ENCODE measurements at regions not wholly inside any gene's neighbourhood (a gene's known extent, or its start where the extent isn't known, plus 50 kb on each side); places are given as distances from the start of the nearest gene placed in this dataset.
"Not testable (repeated sequence)": the region's sequence is repeated elsewhere in the genome, so short reads cannot be mapped to it uniquely, and the experiment has no call there.

- no peaks in the 10 kb centered on the region for H3K9me3 ChIP-seq (ENCODE audit: control insufficient read depth, insufficient read depth, low read length)
Measured at GRCh38 chr3:193168931-193169330, 72.1 kb upstream of the PLAAT1 start.

GRCh38 chr3:193174140-193174539 lies 66.9 kb upstream of the PLAAT1 start:
- no peak for TF ChIP-seq CTCF (IDR thresholded peaks at IDR 0.05; ENCODE audit: low read depth, low read length, poor library complexity, severe bottlenecking)
- TF ChIP-seq EZH2phosphoT487 (IDR thresholded peaks at IDR 0.05; ENCODE audit: borderline replicate concordance, low read length), result no peak
- no peaks in the 10 kb centered on the region for H3K9me3 ChIP-seq (ENCODE audit: control insufficient read depth, insufficient read depth, low read length)
- H3K27ac ChIP-seq (ENCODE audit: low read depth, low read length), result no peak overlapping the region
- H4K20me1 ChIP-seq (ENCODE audit: control insufficient read depth, insufficient read depth, low read depth, low read length), result no peaks in the 10 kb centered on the region
- no peaks in the 10 kb centered on the region for H3K4me1 ChIP-seq (ENCODE audit: control insufficient read depth, low read length)
- no peaks in the 10 kb centered on the region for H3K27me3 ChIP-seq (ENCODE audit: control insufficient read depth, low read length)
- H3K9me2 ChIP-seq (replicated peaks; ENCODE audit: control insufficient read depth, low read length), result no peaks in the 10 kb centered on the region
- no peak overlapping the region for H3K4me3 ChIP-seq (ENCODE audit: low read length)
- H3K4me2 ChIP-seq (ENCODE audit: low read length), result no peak overlapping the region
- H3F3A ChIP-seq (ENCODE audit: control insufficient read depth, insufficient read depth), result no peaks in the 10 kb centered on the region
- H3K36me3 ChIP-seq (ENCODE audit: control insufficient read depth, low read length), result no peaks in the 10 kb centered on the region
- no peaks in the 10 kb centered on the region for H3K79me2 ChIP-seq (ENCODE audit: control insufficient read depth, low read length)

More at GRCh38 chr3:193168931-193169330, 72.1 kb upstream of the PLAAT1 start:
- H3K79me2 ChIP-seq (ENCODE audit: control insufficient read depth, low read length), result no peaks in the 10 kb centered on the region
- no peaks in the 10 kb centered on the region for H3K4me1 ChIP-seq (ENCODE audit: control insufficient read depth, low read length)
- no peaks in the 10 kb centered on the region for H3K27me3 ChIP-seq (ENCODE audit: control insufficient read depth, low read length)
- no peaks in the 10 kb centered on the region for H3F3A ChIP-seq (ENCODE audit: control insufficient read depth, insufficient read depth)
- no peaks in the 10 kb centered on the region for H3K9me2 ChIP-seq (replicated peaks; ENCODE audit: control insufficient read depth, low read length)
- H3K4me2 ChIP-seq (ENCODE audit: low read length), result no peak overlapping the region
- H4K20me1 ChIP-seq (ENCODE audit: control insufficient read depth, insufficient read depth, low read depth, low read length), result no peaks in the 10 kb centered on the region
- H3K27ac ChIP-seq (ENCODE audit: low read depth, low read length), result no peak overlapping the region
- no peak for TF ChIP-seq EZH2phosphoT487 (IDR thresholded peaks at IDR 0.05; ENCODE audit: borderline replicate concordance, low read length)
- no peak for TF ChIP-seq CTCF (IDR thresholded peaks at IDR 0.05; ENCODE audit: low read depth, low read length, poor library complexity, severe bottlenecking)
- H3K4me3 ChIP-seq (ENCODE audit: low read length), result no peak overlapping the region
- no peaks in the 10 kb centered on the region for H3K36me3 ChIP-seq (ENCODE audit: control insufficient read depth, low read length)

- not testable (repeated sequence) for H4K20me1 ChIP-seq (ENCODE audit: control insufficient read depth, insufficient read depth, low read depth, low read length); H3K4me3 ChIP-seq (ENCODE audit: low read length); H3K9me2 ChIP-seq (replicated peaks; ENCODE audit: control insufficient read depth, low read length); H3K27me3 ChIP-seq (ENCODE audit: control insufficient read depth, low read length); H3K4me1 ChIP-seq (ENCODE audit: control insufficient read depth, low read length); H3K27ac ChIP-seq (ENCODE audit: low read depth, low read length); H3K79me2 ChIP-seq (ENCODE audit: control insufficient read depth, low read length); H3K36me3 ChIP-seq (ENCODE audit: control insufficient read depth, low read length); H3F3A ChIP-seq (ENCODE audit: control insufficient read depth, insufficient read depth); H3K9me3 ChIP-seq (ENCODE audit: control insufficient read depth, insufficient read depth, low read length); H3K4me2 ChIP-seq (ENCODE audit: low read length)
Measured at GRCh38 chr3:193179332-193180012, 61.5 kb upstream of the PLAAT1 start.

GRCh38 chr3:193187070-193187722 lies 53.8 kb upstream of the PLAAT1 start:
- Histone ChIP-seq H3K9me2 (replicated peaks; ENCODE audit: control insufficient read depth, low read length) (no peaks in the 10 kb centered on the region), H3K79me2 (ENCODE audit: control insufficient read depth, low read length) (no peaks in the 10 kb centered on the region), H4K20me1 (ENCODE audit: control insufficient read depth, insufficient read depth, low read depth, low read length) (no peaks in the 10 kb centered on the region), H3K4me1 (ENCODE audit: control insufficient read depth, low read length) (no peaks in the 10 kb centered on the region), H3K36me3 (ENCODE audit: control insufficient read depth, low read length) (no peaks in the 10 kb centered on the region), H3K27me3 (ENCODE audit: control insufficient read depth, low read length) (no peaks in the 10 kb centered on the region), H3K9me3 (ENCODE audit: control insufficient read depth, insufficient read depth, low read length) (no peaks in the 10 kb centered on the region), H3F3A (ENCODE audit: control insufficient read depth, insufficient read depth) (no peaks in the 10 kb centered on the region), H3K4me2 (ENCODE audit: low read length) (no peak overlapping the region), H3K4me3 (ENCODE audit: low read length) (no peak overlapping the region), H3K27ac (ENCODE audit: low read depth, low read length) (no peak overlapping the region)
- TF ChIP-seq CTCF (IDR thresholded peaks at IDR 0.05; ENCODE audit: low read depth, low read length, poor library complexity, severe bottlenecking) (no peak), EZH2phosphoT487 (IDR thresholded peaks at IDR 0.05; ENCODE audit: borderline replicate concordance, low read length) (no peak)
